HG03095 (cell line): ENCODE measurements at regions not wholly inside any gene's neighbourhood (a gene's known extent, or its start where the extent isn't known, plus 50 kb on each side); places are given as distances from the start of the nearest gene placed in this dataset.
"Not testable (repeated sequence)": the region's sequence is repeated elsewhere in the genome, so short reads cannot be mapped to it uniquely, and the experiment has no call there.

Source experiments
- ATAC-seq: cut with Tn5 transposase; IDR thresholded peaks from one replicate; pipeline ENCODE4 v1.9.1; 2021; ENCODE audit warnings: moderate library complexity; ENCODE audit not compliant: unreplicated experiment

GRCh38 chr12:97616946-97617345 is 154.3 kb downstream of the RMST start:
- ATAC-seq, result no peak

GRCh38 chr12:97628962-97629361 is 166.4 kb downstream of the RMST start:
- ATAC-seq, result no peak

- ATAC-seq, result no peak
Observed at GRCh38 chr12:97629382-97629781, 166.8 kb downstream of the RMST start.

- no peak for ATAC-seq
Observed at GRCh38 chr12:97630356-97630755, 167.8 kb downstream of the RMST start.

GRCh38 chr12:97630875-97631274 is 168.3 kb downstream of the RMST start:
- ATAC-seq, result no peak

GRCh38 chr12:97637770-97638169 is 175.2 kb downstream of the RMST start:
- no peak for ATAC-seq

- ATAC-seq, result no peak
Observed at GRCh38 chr12:97638739-97639138, 176.1 kb downstream of the RMST start.

- ATAC-seq, result no peak
Observed at GRCh38 chr12:97639702-97640101, 177.1 kb downstream of the RMST start.

- ATAC-seq, result no peak
Observed at GRCh38 chr12:97640826-97641225, 178.2 kb downstream of the RMST start.

GRCh38 chr12:97642911-97643310 is 180.3 kb downstream of the RMST start:
- ATAC-seq, result no peak

- ATAC-seq, result no peak
Observed at GRCh38 chr12:97643924-97644323, 181.3 kb downstream of the RMST start.

GRCh38 chr12:97645726-97646125 is 183.1 kb downstream of the RMST start:
- ATAC-seq, result no peak

GRCh38 chr12:97647142-97647541 is 184.5 kb downstream of the RMST start:
- ATAC-seq, result no peak

GRCh38 chr12:97650242-97650641 is 187.6 kb downstream of the RMST start:
- no peak for ATAC-seq

GRCh38 chr12:97656548-97656947 is 193.9 kb downstream of the RMST start:
- not testable (repeated sequence) for ATAC-seq

GRCh38 chr12:97659117-97659880 is 196.7 kb downstream of the RMST start:
- ATAC-seq, result no peak

- no peak for ATAC-seq
Observed at GRCh38 chr12:97666263-97666662, 203.7 kb downstream of the RMST start.

- no peak for ATAC-seq
Observed at GRCh38 chr12:97672870-97673269, 210.3 kb downstream of the RMST start.

- no peak for ATAC-seq
Observed at GRCh38 chr12:97680751-97681150, 218.1 kb downstream of the RMST start.

- peak; percentile 93 for ATAC-seq
Observed at GRCh38 chr12:97681612-97682504, 219.3 kb downstream of the RMST start.

GRCh38 chr12:97685360-97685759 is 222.8 kb downstream of the RMST start:
- ATAC-seq, result no peak

GRCh38 chr12:97701901-97702300 is 239.3 kb downstream of the RMST start:
- no peak for ATAC-seq
